Spinal cord (tissue), 9 donors: ENCODE measurements at regions not wholly inside any gene's neighbourhood (a gene's known extent, or its start where the extent isn't known, plus 50 kb on each side); places are given as distances from the start of the nearest gene placed in this dataset.
"Not testable (repeated sequence)": the region's sequence is repeated elsewhere in the genome, so short reads cannot be mapped to it uniquely, and the experiment has no call there.

ENCODE experiments used
- DNase-seq, 6 donors: peaks; one replicate each; pipeline versions ENCODE4 v3.0.0 to v3.0.0-alpha.2; 2013 to 2015; ENCODE audit warnings: low spot score in 6 of 6, low read depth in 4 of 6
- H3K27ac ChIP-seq: one replicate; pipeline ENCODE4 v1.5.1; 2013; ENCODE audit warnings: low read depth, low read length, control low read depth
- H3K27me3 ChIP-seq: one replicate; pipeline ENCODE4 v1.6.1; 2013; ENCODE audit warnings: low read length; ENCODE audit not compliant: control insufficient read depth, insufficient read depth
- H3K36me3 ChIP-seq: one replicate; pipeline ENCODE4 v1.6.1; 2013; ENCODE audit warnings: low read length; ENCODE audit not compliant: control insufficient read depth, insufficient read depth
- H3K4me1 ChIP-seq: one replicate; pipeline ENCODE4 v1.6.1; 2013; ENCODE audit warnings: low read length; ENCODE audit not compliant: control insufficient read depth, insufficient read depth
- H3K4me3 ChIP-seq: one replicate; pipeline ENCODE4 v1.5.1; 2013; ENCODE audit warnings: low read depth, low read length, control low read depth
- H3K9me3 ChIP-seq: one replicate; pipeline ENCODE4 v1.6.1; 2013; ENCODE audit warnings: low read length; ENCODE audit not compliant: control insufficient read depth, insufficient read depth
- WGBS: methylation state at CpG from one replicate; pipeline ENCODE4 v1.1.5; 2013; ENCODE audit warnings: missing lambda C conversion rate; ENCODE audit not compliant: insufficient coverage; 5-methylcytosine and 5-hydroxymethylcytosine counted together
- donor health status: healthy.

DNA sequence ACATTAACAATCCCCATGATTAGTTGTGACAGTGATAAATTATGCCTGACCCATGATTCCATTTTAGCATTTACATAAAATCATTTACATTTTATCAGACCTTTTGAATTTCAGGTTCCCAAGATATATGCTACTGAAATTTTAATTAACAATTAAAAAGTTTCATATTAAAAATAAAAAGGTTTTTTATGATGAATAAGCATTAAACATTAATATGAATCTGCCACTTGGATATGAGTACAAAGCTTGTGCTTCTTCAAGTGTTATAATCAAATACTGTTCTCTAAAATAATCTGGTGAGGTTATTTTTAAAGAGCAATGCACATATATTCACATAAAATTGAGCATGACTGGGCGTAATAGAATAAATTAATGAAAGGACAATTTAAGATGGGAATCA lies 1218.0 kb downstream of the CNTNAP5 start:
- H3K27me3 ChIP-seq = no peaks in the 10 kb centered on the region
- H3K4me3 ChIP-seq = no peak overlapping the region
- H3K9me3 ChIP-seq = no peaks in the 10 kb centered on the region
- no peak for DNase-seq
- H3K27ac ChIP-seq = no peak overlapping the region
- WGBS = no CpG with 5 or more reads among the region's 1 CpG
- no peaks in the 10 kb centered on the region for H3K36me3 ChIP-seq
- H3K4me1 ChIP-seq = no peaks in the 10 kb centered on the region

- no peaks in the 10 kb centered on the region for H3K36me3 ChIP-seq
- H3K4me3 ChIP-seq = no peak overlapping the region
- DNase-seq = no peak
- H3K27me3 ChIP-seq = no peaks in the 10 kb centered on the region
- 91% methylated on average over 4 of the region's 6 CpGs for WGBS
- no peak overlapping the region for H3K27ac ChIP-seq
- no peaks in the 10 kb centered on the region for H3K9me3 ChIP-seq
- no peaks in the 10 kb centered on the region for H3K4me1 ChIP-seq
These were observed 1228.9 kb downstream of the CNTNAP5 start for GRCh38 chr2:125254010-125254409.

- Histone ChIP-seq H3K27ac (no peak overlapping the region), H3K4me3 (no peak overlapping the region), H3K4me1 (no peaks in the 10 kb centered on the region), H3K9me3 (no peaks in the 10 kb centered on the region), H3K27me3 (no peaks in the 10 kb centered on the region), H3K36me3 (no peaks in the 10 kb centered on the region)
- DNase-seq = peak in 2 of 6 donors; percentile 2 to 22
- WGBS = 52% methylated on average over 4 of the region's 6 CpGs
These were observed 1234.4 kb downstream of the CNTNAP5 start for GRCh38 chr2:125259451-125259850.

DNA sequence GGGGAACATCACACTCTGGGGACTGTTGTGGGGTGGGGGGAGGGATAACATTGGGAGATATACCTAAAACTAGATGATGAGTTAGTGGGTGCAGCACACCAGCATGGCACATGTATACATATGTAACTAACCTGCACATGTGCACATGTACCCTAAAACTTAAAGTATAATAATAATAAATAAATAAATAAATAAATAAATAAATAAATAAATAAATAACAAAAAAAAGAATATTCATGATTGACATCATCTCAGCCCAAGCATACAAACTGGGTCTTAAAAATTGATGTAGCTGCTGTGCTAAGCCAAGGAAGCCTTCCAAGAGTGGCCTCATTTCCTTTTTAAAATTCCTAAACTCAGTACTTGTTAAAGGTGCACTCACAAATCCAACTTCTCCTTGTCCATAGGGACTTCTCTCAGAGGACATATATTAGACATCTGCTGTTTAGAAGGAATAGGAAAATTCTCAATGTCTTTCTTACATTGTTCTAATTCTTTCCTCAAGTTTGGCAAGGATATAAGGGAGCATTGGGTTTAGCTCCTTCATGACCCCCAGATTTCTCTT lies 1235.4 kb downstream of the CNTNAP5 start:
- not testable (repeated sequence) for DNase-seq

DNA sequence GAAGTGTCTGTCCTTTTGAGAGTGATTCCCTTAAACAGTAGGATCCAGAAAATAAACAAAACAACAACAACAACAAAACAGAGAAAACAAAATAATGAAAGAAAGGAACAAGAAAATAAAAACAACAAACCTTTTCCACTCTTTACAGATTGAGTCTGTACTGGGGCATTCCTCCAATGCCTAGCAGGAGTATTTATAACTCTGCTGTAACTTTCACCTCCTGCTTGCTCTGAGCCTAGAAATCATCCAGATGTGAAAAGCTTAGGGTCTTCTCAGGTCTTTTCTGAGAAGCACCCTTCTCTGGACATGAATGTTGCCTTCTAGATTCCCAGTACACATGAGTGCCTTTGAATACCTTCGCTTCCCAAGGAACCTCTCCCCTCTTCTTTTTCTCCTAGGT lies 1239.4 kb downstream of the CNTNAP5 start:
- Histone ChIP-seq H3K9me3 (no peaks in the 10 kb centered on the region), H3K27me3 (no peaks in the 10 kb centered on the region), H3K4me3 (no peak overlapping the region), H3K27ac (no peak overlapping the region), H3K4me1 (no peaks in the 10 kb centered on the region), H3K36me3 (no peaks in the 10 kb centered on the region)
- DNase-seq = no peak
- 100% methylated on average over 1 of the region's 1 CpG for whole genome bisulfite sequencing

More for the DNA sequence above, 1235.4 kb downstream of the CNTNAP5 start:
- H3K4me3 ChIP-seq, H3K9me3 ChIP-seq, H3K27me3 ChIP-seq, H3K36me3 ChIP-seq, H3K4me1 ChIP-seq, H3K27ac ChIP-seq: not testable (repeated sequence)

GRCh38 chr2:125267683-125268082 lies 1242.6 kb downstream of the CNTNAP5 start:
- no peak overlapping the region for H3K4me3 ChIP-seq
- WGBS = no CpG with 5 or more reads among the region's 2 CpGs
- H3K4me1 ChIP-seq = no peaks in the 10 kb centered on the region
- H3K27me3 ChIP-seq = no peaks in the 10 kb centered on the region
- DNase-seq = no peak
- H3K36me3 ChIP-seq = no peaks in the 10 kb centered on the region
- no peak overlapping the region for H3K27ac ChIP-seq
- H3K9me3 ChIP-seq = no peaks in the 10 kb centered on the region

DNA sequence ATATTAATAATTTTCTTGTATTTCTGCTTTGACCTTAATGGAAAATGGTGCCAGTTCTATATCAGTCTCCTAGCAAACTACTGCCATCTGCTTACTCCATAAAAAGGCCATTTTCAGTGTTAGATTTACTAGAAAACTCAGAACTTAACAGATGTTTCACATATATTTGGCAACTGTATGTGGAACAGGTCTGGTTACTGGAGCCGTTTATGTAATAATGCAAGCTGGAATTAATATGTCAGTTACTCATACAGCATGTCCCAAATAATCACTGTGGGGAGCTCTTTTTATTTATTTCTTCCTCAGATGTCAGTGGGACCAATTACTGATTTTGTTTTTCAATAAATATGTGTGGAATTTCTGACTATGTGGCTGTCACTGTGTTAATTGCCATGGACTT lies 1247.6 kb downstream of the CNTNAP5 start:
- no peaks in the 10 kb centered on the region for H3K9me3 ChIP-seq
- peak in 1 of 6 donors; percentile 54 for DNase-seq
- H3K27ac ChIP-seq = no peak overlapping the region
- H3K27me3 ChIP-seq = no peaks in the 10 kb centered on the region
- no peaks in the 10 kb centered on the region for H3K4me1 ChIP-seq
- H3K4me3 ChIP-seq = no peak overlapping the region
- WGBS = no CpG with 5 or more reads among the region's 1 CpG
- no peaks in the 10 kb centered on the region for H3K36me3 ChIP-seq

DNA sequence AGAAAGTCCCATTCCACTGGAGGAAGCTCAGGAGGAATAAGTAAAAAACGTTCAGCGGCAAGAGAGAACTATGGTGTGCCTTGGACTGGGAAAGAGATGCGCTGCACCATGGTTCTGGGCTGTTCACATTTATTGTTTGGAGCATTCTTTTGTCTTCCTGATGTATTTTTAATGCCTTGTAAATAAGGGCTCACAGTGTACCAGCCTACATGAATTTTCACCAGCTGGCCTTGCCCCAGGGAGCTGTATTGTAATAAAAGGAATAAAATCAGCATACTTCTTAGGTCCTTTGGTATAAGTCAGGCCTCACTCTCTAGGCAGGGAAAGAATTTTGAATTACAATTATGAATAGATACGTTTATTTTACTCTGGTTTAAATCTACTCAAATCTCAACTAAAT lies 1249.6 kb downstream of the CNTNAP5 start:
- DNase-seq = peak in 1 of 6 donors; percentile 25
- H3K9me3 ChIP-seq = no peaks in the 10 kb centered on the region
- no peaks in the 10 kb centered on the region for H3K27me3 ChIP-seq
- WGBS = 83% methylated on average over 2 of the region's 4 CpGs
- H3K4me3 ChIP-seq = no peak overlapping the region
- no peaks in the 10 kb centered on the region for H3K36me3 ChIP-seq
- H3K4me1 ChIP-seq = no peaks in the 10 kb centered on the region
- H3K27ac ChIP-seq = no peak overlapping the region

DNA sequence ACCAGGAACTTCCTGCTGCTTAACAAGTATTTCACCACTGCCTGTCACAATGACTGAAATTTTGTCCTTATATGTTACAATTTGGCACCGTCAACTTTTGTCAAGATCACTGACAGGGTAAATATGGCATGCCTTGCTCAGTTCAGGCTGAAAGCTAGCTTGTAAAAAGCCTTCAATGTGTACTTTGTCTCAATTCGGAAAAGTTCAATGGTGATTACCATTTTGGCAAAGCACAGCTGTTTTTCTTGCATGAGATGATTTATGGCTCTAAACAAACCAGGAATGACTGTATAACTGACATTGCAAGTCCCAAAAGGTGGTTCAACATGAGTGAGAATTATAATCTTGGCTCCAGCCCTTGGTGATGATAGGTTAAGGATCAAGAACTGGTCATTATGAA lies 1255.2 kb downstream of the CNTNAP5 start:
- H3K27ac ChIP-seq = no peak overlapping the region
- H3K36me3 ChIP-seq = no peaks in the 10 kb centered on the region
- DNase-seq = peak in 1 of 6 donors; percentile 38
- 63% methylated on average over 2 of the region's 2 CpGs for WGBS
- H3K27me3 ChIP-seq = no peaks in the 10 kb centered on the region
- H3K9me3 ChIP-seq = no peaks in the 10 kb centered on the region
- H3K4me3 ChIP-seq = no peak overlapping the region
- H3K4me1 ChIP-seq = no peaks in the 10 kb centered on the region

- Histone ChIP-seq H3K4me1 (no peaks in the 10 kb centered on the region), H3K4me3 (no peak overlapping the region), H3K36me3 (no peaks in the 10 kb centered on the region), H3K9me3 (no peaks in the 10 kb centered on the region), H3K27me3 (no peaks in the 10 kb centered on the region), H3K27ac (no peak overlapping the region)
- no peak for DNase-seq
- no CpG with 5 or more reads among the region's 1 CpG for WGBS
These were observed 1256.2 kb downstream of the CNTNAP5 start for GRCh38 chr2:125281242-125281641.
